H1 (cell line): ENCODE measurements at regions not wholly inside any gene's neighbourhood (a gene's known extent, or its start where the extent isn't known, plus 50 kb on each side); places are given as distances from the start of the nearest gene placed in this dataset.

Source experiments
- CTCF ChIA-PET: fragments of 300-600 bp; sonication (Branson Sonifier 250); formaldehyde crosslinking; loops from one replicate; lab custom pipeline; 2021; ENCODE audit not compliant: partially characterized antibody; lab: Charles Lee
- POLR2A ChIA-PET: fragments of 300-600 bp; sonication (Branson Sonifier 250); formaldehyde crosslinking; loops from one replicate; lab custom pipeline; 2021; ENCODE audit warnings: inconsistent platforms; ENCODE audit not compliant: partially characterized antibody; lab: Charles Lee
- DNase-seq, 2 experiments: peaks; one replicate each; pipeline versions ENCODE4 v3.0.0 to v3.0.0-alpha.2; 2010 to 2022; ENCODE audit warnings: low spot score in 2 of 2, low read depth in 1 of 2, mixed read lengths in 1 of 2
- FAIRE-seq: peaks from 2 replicates; lab custom pipeline; 2011; peaks lifted over from hg19 to GRCh38; lab: Jason Lieb, UNC
- H2AFZ ChIP-seq: 2 replicates; pipeline ENCODE4 v1.8.1; 2012; ENCODE audit warnings: low read length, inconsistent platforms
- H2AK5ac ChIP-seq: 2 replicates; pipeline ENCODE4 v1.6.1; 2013; ENCODE audit warnings: low read depth, low read length
- H2BK120ac ChIP-seq: replicated peaks from 2 replicates; pipeline ENCODE3; 2013; ENCODE audit warnings: low read depth, low read length, inconsistent platforms
- H2BK12ac ChIP-seq: 2 replicates; pipeline ENCODE4 v1.6.1; 2013; ENCODE audit warnings: low read depth, low read length
- H2BK15ac ChIP-seq: 2 replicates; pipeline ENCODE4 v1.6.1; 2013; ENCODE audit warnings: low read length
- H2BK20ac ChIP-seq: 2 replicates; pipeline ENCODE4 v1.6.1; 2013; ENCODE audit warnings: low read length
- H2BK5ac ChIP-seq: 2 replicates; pipeline ENCODE4 v1.6.1; 2013; ENCODE audit warnings: low read depth, low read length
- H3K14ac ChIP-seq: 2 replicates; pipeline ENCODE4 v1.6.1; 2013; ENCODE audit warnings: inconsistent platforms; ENCODE audit not compliant: insufficient read length
- H3K18ac ChIP-seq: 2 replicates; pipeline ENCODE4 v1.6.1; 2013; ENCODE audit warnings: low read length; ENCODE audit errors: extremely low read depth
- H3K23ac ChIP-seq: 2 replicates; pipeline ENCODE4 v1.6.1; 2013; ENCODE audit warnings: inconsistent platforms; ENCODE audit not compliant: insufficient read length
- H3K23me2 ChIP-seq: 2 replicates; pipeline ENCODE4 v1.6.1; 2013; ENCODE audit warnings: low read depth, low read length
- H3K27ac ChIP-seq: 2 replicates; pipeline ENCODE4 v1.6.1; 2011; ENCODE audit warnings: low read depth, low read length, inconsistent platforms
- H3K27me3 ChIP-seq, 4 experiments: replicated peaks in 1 of 4; 1 replicate in 1 of 4; 2 replicates in 3 of 4; pipeline versions ENCODE4 v1.6.1 to v1.8.1; 2011 to 2013; ENCODE audit warnings: low read length in 3 of 4, mild to moderate bottlenecking in 3 of 4, inconsistent platforms in 2 of 4, mixed read lengths in 2 of 4, moderate library complexity in 1 of 4; ENCODE audit not compliant: control insufficient read depth in 3 of 4, insufficient read depth in 3 of 4; ENCODE audit errors: extremely low read depth in 1 of 4
- H3K36me3 ChIP-seq, 4 experiments: 2 replicates each; pipeline versions ENCODE4 v1.6.1 to v1.8.1; 2011 to 2013; ENCODE audit warnings: mild to moderate bottlenecking in 4 of 4, low read length in 3 of 4, moderate library complexity in 2 of 4, control low read depth in 1 of 4, inconsistent platforms in 1 of 4; ENCODE audit not compliant: insufficient read depth in 4 of 4, control insufficient read depth in 2 of 4
- H3K4ac ChIP-seq: replicated peaks from 2 replicates; pipeline ENCODE3; 2013; ENCODE audit warnings: low read length, low read depth, mixed read lengths, inconsistent platforms; ENCODE audit not compliant: insufficient read length
- H3K4me1 ChIP-seq, 4 experiments: replicated peaks in 1 of 4; 1 replicate in 1 of 4; 2 replicates in 3 of 4; pipeline versions ENCODE4 v1.6.1 to v1.8.1; 2011 to 2013; ENCODE audit warnings: low read length in 3 of 4, inconsistent platforms in 2 of 4, mixed read lengths in 1 of 4; ENCODE audit not compliant: insufficient read depth in 4 of 4, control insufficient read depth in 3 of 4
- H3K4me2 ChIP-seq, 2 experiments: 2 replicates each; pipeline versions ENCODE4 v1.6.1 to v1.8.1; 2011 to 2013; ENCODE audit warnings: low read depth in 2 of 2, low read length in 2 of 2, control low read depth in 1 of 2, inconsistent platforms in 1 of 2, mild to moderate bottlenecking in 1 of 2; ENCODE audit not compliant: insufficient read depth in 1 of 2
- H3K4me3 ChIP-seq, 4 experiments: fragments of 200-600, 300-600 bp in 1 of 4; sonication (generic), shearing (Covaris generic), sonication (Bioruptor Twin) in 1 of 4; 2 replicates each; pipeline versions ENCODE4 v1.5.1 to v1.8.1; 2011 to 2016; ENCODE audit warnings: low read length in 4 of 4, low read depth in 3 of 4, control low read depth in 2 of 4, inconsistent platforms in 2 of 4, mild to moderate bottlenecking in 2 of 4, mixed read lengths in 1 of 4, moderate library complexity in 1 of 4; ENCODE audit not compliant: insufficient read depth in 2 of 4; ENCODE audit errors: extremely low read depth in 1 of 4
- H3K56ac ChIP-seq: replicated peaks from 2 replicates; pipeline ENCODE3; 2013; ENCODE audit warnings: low read depth, mild to moderate bottlenecking, mixed read lengths, low read length, inconsistent platforms; ENCODE audit not compliant: insufficient read length
- H3K79me1 ChIP-seq: 2 replicates; pipeline ENCODE4 v1.6.1; 2013; ENCODE audit warnings: low read depth, low read length, control low read depth
- H3K79me2 ChIP-seq, 2 experiments: 2 replicates each; pipeline versions ENCODE4 v1.6.1 to v1.8.1; 2012 to 2013; ENCODE audit warnings: low read length in 2 of 2, mild to moderate bottlenecking in 2 of 2, inconsistent platforms in 1 of 2; ENCODE audit not compliant: insufficient read depth in 2 of 2, control insufficient read depth in 1 of 2
- H3K9ac ChIP-seq, 4 experiments: replicated peaks in 1 of 4; 1 replicate in 1 of 4; 2 replicates in 3 of 4; pipeline versions ENCODE4 v1.6.1 to v1.8.1; 2011 to 2013; ENCODE audit warnings: low read depth in 3 of 4, low read length in 3 of 4, control low read depth in 2 of 4, mild to moderate bottlenecking in 2 of 4, moderate library complexity in 2 of 4, inconsistent platforms in 1 of 4; ENCODE audit errors: extremely low read depth in 1 of 4
- H3K9me3 ChIP-seq, 2 experiments: 2 replicates each; pipeline versions ENCODE4 v1.6.1 to v1.8.1; 2012 to 2013; ENCODE audit warnings: mild to moderate bottlenecking in 2 of 2, moderate library complexity in 2 of 2, control low read depth in 1 of 2, inconsistent platforms in 1 of 2, low read depth in 1 of 2, low read length in 1 of 2, mixed read lengths in 1 of 2; ENCODE audit not compliant: insufficient read depth in 2 of 2
- H4K20me1 ChIP-seq, 2 experiments: replicated peaks in 1 of 2; 2 replicates each; pipeline versions ENCODE3 to v1.8.1; 2011 to 2013; ENCODE audit warnings: inconsistent platforms in 2 of 2, low read length in 2 of 2, mild to moderate bottlenecking in 1 of 2; ENCODE audit not compliant: insufficient read depth in 2 of 2, control insufficient read depth in 1 of 2
- H4K5ac ChIP-seq: 2 replicates; pipeline ENCODE4 v1.6.1; 2013; ENCODE audit warnings: low read length, low read depth, mixed read lengths, inconsistent platforms; ENCODE audit not compliant: insufficient read length
- H4K8ac ChIP-seq: 2 replicates; pipeline ENCODE4 v1.8.0; 2013; ENCODE audit warnings: mild to moderate bottlenecking, moderate library complexity, low read length, inconsistent platforms; ENCODE audit not compliant: insufficient read depth; ENCODE audit errors: extremely low read depth
- H4K91ac ChIP-seq: replicated peaks from 2 replicates; pipeline ENCODE3; 2013; ENCODE audit warnings: low read length, mixed read lengths, inconsistent platforms; ENCODE audit not compliant: insufficient read length
- RAD21 ChIP-seq, 2 experiments: IDR thresholded peaks in 1 of 2; conservative IDR thresholded peaks in 1 of 2; 2 replicates each; pipeline ENCODE4 v1.6.1; 2011; ENCODE audit warnings: low read depth in 2 of 2, low read length in 2 of 2, improper control_type of control experiment in 1 of 2, inconsistent platforms in 1 of 2, mild to moderate bottlenecking in 1 of 2, moderate library complexity in 1 of 2
- SIX5 ChIP-seq: IDR thresholded peaks from 2 replicates; pipeline ENCODE4 v1.6.1; 2011; ENCODE audit warnings: mild to moderate bottlenecking, low read depth, low read length
- WGBS, 2 experiments: shearing (Covaris generic) in 1 of 2; methylation state at CpG; one replicate each; pipeline versions ENCODE4 v1.1.6 to v1.1.7; 2013 to 2015; ENCODE audit warnings: low lambda C conversion rate in 2 of 2, mixed read lengths in 2 of 2, inconsistent platforms in 1 of 2, low coverage in 1 of 2, missing lambda C conversion rate in 1 of 2; ENCODE audit not compliant: insufficient replicate concordance in 2 of 2, insufficient coverage in 1 of 2, insufficient read length in 1 of 2; ENCODE audit errors: extremely low coverage in 1 of 2, missing lambda C conversion rate in 1 of 2; 5-methylcytosine and 5-hydroxymethylcytosine counted together
- TF ChIP-seq, protein P1 (sequence below), 3 experiments: IDR thresholded peaks; 1 replicate in 2 of 3; 2 replicates in 1 of 3; pipeline versions ENCODE4 v1.5.1 to v1.6.1; 2011; ENCODE audit warnings: low read length in 3 of 3, mild to moderate bottlenecking in 3 of 3, inconsistent platforms in 2 of 3, low read depth in 1 of 3, moderate library complexity in 1 of 3; ENCODE audit not compliant: insufficient read depth in 1 of 3; ENCODE audit errors: control extremely low read depth in 1 of 3

DNA sequence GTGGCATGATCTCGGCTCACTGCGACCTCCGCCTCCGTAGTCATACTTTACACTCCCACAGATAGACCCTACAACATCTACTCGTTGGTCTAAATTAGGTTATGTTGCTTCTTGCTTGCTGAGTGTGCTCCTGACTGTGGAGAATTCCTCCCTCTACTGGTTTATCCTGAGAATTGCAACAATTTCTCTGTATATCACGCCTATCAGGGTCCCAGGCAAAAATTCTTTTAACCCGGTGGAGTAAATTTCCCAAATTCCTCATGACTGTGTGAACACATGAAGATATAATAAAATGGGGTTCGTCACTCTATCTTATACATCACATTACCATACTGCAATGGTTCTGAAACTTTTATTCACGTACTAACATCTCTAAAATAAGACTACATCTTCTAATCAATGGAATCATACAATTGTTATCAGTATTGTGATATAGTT, 156.7 kb downstream of the EVA1A start:
- no peak overlapping the region for H3K4ac ChIP-seq

More for the DNA sequence above, 156.7 kb downstream of the EVA1A start:
- H4K20me1 ChIP-seq = no peaks in the 10 kb centered on the region
- H3K4me1 ChIP-seq = peaks cover 0 to 6% (median 4%) of the 10 kb centered on the region in 4 experiments; a peak in 4 of 7 replicates
- H3K4me2 ChIP-seq = no peak overlapping the region
- TF ChIP-seq, protein P1, sequence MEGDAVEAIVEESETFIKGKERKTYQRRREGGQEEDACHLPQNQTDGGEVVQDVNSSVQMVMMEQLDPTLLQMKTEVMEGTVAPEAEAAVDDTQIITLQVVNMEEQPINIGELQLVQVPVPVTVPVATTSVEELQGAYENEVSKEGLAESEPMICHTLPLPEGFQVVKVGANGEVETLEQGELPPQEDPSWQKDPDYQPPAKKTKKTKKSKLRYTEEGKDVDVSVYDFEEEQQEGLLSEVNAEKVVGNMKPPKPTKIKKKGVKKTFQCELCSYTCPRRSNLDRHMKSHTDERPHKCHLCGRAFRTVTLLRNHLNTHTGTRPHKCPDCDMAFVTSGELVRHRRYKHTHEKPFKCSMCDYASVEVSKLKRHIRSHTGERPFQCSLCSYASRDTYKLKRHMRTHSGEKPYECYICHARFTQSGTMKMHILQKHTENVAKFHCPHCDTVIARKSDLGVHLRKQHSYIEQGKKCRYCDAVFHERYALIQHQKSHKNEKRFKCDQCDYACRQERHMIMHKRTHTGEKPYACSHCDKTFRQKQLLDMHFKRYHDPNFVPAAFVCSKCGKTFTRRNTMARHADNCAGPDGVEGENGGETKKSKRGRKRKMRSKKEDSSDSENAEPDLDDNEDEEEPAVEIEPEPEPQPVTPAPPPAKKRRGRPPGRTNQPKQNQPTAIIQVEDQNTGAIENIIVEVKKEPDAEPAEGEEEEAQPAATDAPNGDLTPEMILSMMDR (IDR thresholded peaks at IDR 0.05; ENCODE audit: control extremely low read depth in 1 of 3, insufficient read depth in 1 of 3, low read depth in 1 of 3, low read length in 3 of 3) = peak in 2 of 3 experiments; percentile 80 to 81; a peak in 3 of 4 replicates
- TF ChIP-seq RAD21 (IDR thresholded peaks at IDR 0.05 in 1 of 2, conservative IDR thresholded peaks at IDR 0.05 in 1 of 2; ENCODE audit: low read depth in 2 of 2, low read length in 2 of 2) = peak; percentile 88 to 95
- TF ChIP-seq SIX5 = no peak
- ChIA-PET CTCF (interaction anchor here (0.7 to 1.5 kb wide), 6 partner anchors 11 to 477 kb away, joined by 3 to 4 read pairs (median 3); no protein-coding TSS in a partner anchor), POLR2A (no interaction called here)
- no peak overlapping the region for H4K5ac ChIP-seq
- H3K18ac ChIP-seq = no peak overlapping the region
- H3K27me3 ChIP-seq = no peaks in the 10 kb centered on the region
- no peak overlapping the region for H2BK20ac ChIP-seq
- H3K79me1 ChIP-seq = no peaks in the 10 kb centered on the region
- H3K27ac ChIP-seq = no peak overlapping the region
- H2BK15ac ChIP-seq = no peak overlapping the region
- no peak overlapping the region for H2BK120ac ChIP-seq
- no peaks in the 10 kb centered on the region for H3K9me3 ChIP-seq
- no peak overlapping the region for H4K8ac ChIP-seq
- peak in 1 of 2 experiments; percentile 21 for DNase-seq
- H2BK12ac ChIP-seq = no peak overlapping the region
- FAIRE-seq = peak; percentile 95
- no peak overlapping the region for H2AK5ac ChIP-seq
- no peak overlapping the region for H3K9ac ChIP-seq
- H3K23me2 ChIP-seq = no peaks in the 10 kb centered on the region
- no peak overlapping the region for H4K91ac ChIP-seq
- no peak overlapping the region for H2AFZ ChIP-seq
- no peak overlapping the region for H2BK5ac ChIP-seq
- no peaks in the 10 kb centered on the region for H3K36me3 ChIP-seq
- no peak overlapping the region for H3K4me3 ChIP-seq
- no peaks in the 10 kb centered on the region for H3K79me2 ChIP-seq
- 48% methylated on average over 9 of the region's 9 CpGs; no CpG with 5 or more reads in 1 of the 2 experiments for WGBS, 2 experiments
- no peak overlapping the region for H3K23ac ChIP-seq
- no peak overlapping the region for H3K56ac ChIP-seq
- H3K14ac ChIP-seq = no peak overlapping the region
